ENCODE measurements at regions not wholly inside any gene's neighbourhood (a gene's known extent, or its start where the extent isn't known, plus 50 kb on each side); places are given as distances from the start of the nearest gene placed in this dataset.

DNA sequence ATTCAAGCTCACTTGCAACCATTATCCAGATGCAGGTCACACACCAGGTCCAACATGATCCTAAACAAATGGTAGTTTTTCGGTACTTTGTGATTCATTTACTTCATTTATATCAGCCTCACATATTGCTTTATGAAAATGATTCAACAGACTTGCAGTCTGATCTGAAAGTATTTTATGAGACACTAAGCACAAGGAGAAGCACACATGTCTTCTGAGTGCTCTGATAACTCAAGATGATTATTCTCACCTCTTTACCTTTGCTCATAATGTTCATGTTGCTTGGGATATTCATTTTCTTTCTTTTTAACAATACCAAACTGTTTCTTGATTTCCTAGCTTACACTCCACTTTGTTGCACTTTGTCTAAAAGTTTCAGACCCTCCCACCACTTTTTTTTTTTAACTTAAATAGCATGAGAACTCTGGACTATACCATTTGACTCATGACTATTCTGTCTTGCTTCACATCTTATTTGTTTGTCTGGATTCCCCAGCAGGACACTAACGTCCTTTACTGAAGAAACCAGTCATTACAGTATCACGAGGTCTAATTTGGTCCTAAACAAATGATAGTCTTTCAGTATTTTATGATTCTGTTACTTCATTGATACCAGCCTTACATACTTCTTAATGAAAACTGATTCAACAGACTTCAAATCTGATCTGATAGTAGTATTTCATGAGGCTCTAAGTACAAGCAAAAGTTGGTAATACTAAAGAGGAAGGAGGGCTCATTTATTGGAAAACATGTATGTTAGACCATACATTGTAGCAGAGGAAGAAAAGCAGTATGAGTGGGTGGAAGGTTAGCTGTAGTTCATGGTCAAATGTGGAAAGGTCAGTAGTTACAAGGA is 171.8 kb upstream of the AHR start:
- peaks cover 2% of the 10 kb centered on the region for H3K9me3 Mint-ChIP-seq (ENCODE audit: low read depth)
- CTCF ChIA-PET = no interaction called here
- ATAC-seq (no peak), DNase-seq (no peak)
- peaks cover 6% of the 10 kb centered on the region for H3K36me3 Mint-ChIP-seq
- no peak overlapping the region for H3K4me3 Mint-ChIP-seq
- H3K27ac Mint-ChIP-seq = no peak overlapping the region
- peaks cover 30% of the 10 kb centered on the region for H3K4me1 Mint-ChIP-seq
- H3K27me3 Mint-ChIP-seq = no peaks in the 10 kb centered on the region

- CTCF ChIA-PET = interaction anchor here (1.0 to 1.2 kb wide), 2 partner anchors 9 to 12 kb away, joined by 3 to 4 read pairs; no protein-coding TSS in a partner anchor
Measured at GRCh38 chr7:17129218-17129617, 169.2 kb upstream of the AHR start.

GRCh38 chr7:17130281-17131059 is 168.0 kb upstream of the AHR start:
- Mint-ChIP-seq H3K36me3 (peaks cover 11% of the 10 kb centered on the region), H3K9me3 (ENCODE audit: low read depth) (peaks cover 2% of the 10 kb centered on the region), H3K27me3 (no peaks in the 10 kb centered on the region), H3K27ac (no peak overlapping the region), H3K4me1 (peaks cover 44% of the 10 kb centered on the region), H3K4me3 (no peak overlapping the region)
- ATAC-seq (no peak), DNase-seq (no peak)
- CTCF ChIA-PET = interaction anchor here (0.9 to 1.2 kb wide), 3 partner anchors 8 to 72 kb away, joined by 3 to 4 read pairs (median 3); no protein-coding TSS in a partner anchor

More at GRCh38 chr7:17129218-17129617, 169.2 kb upstream of the AHR start:
- Mint-ChIP-seq H3K36me3 (peaks cover 11% of the 10 kb centered on the region), H3K9me3 (ENCODE audit: low read depth) (peaks cover 2% of the 10 kb centered on the region), H3K4me3 (no peak overlapping the region), H3K27ac (no peak overlapping the region), H3K4me1 (peaks cover 31% of the 10 kb centered on the region), H3K27me3 (no peaks in the 10 kb centered on the region)
- DNase-seq = no peak
- ATAC-seq = no peak

DNA sequence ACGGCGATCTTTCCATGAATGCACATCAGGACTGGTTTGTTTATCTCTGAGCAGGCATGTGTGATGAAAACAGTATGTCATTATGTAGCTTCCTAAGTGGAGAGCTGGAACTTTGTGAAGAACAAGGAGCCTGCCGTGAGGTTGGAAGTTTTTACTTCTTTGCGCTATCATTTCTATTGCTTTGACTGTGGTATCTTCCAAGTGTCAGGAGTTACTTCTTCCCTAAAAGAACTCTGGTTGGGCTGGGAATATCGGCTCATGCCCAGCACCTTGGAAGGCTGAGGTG is 167.4 kb upstream of the AHR start:
- CTCF ChIA-PET = interaction anchor here (0.9 kb wide), 1 partner anchor 72 kb away, joined by 3 read pairs; no protein-coding TSS in a partner anchor
- Mint-ChIP-seq H3K4me1 (peaks cover 46% of the 10 kb centered on the region), H3K27me3 (no peaks in the 10 kb centered on the region), H3K9me3 (ENCODE audit: low read depth) (peaks cover 2% of the 10 kb centered on the region), H3K36me3 (peaks cover 10% of the 10 kb centered on the region), H3K27ac (no peak overlapping the region), H3K4me3 (no peak overlapping the region)
- no peak for DNase-seq
- no peak for ATAC-seq

DNA sequence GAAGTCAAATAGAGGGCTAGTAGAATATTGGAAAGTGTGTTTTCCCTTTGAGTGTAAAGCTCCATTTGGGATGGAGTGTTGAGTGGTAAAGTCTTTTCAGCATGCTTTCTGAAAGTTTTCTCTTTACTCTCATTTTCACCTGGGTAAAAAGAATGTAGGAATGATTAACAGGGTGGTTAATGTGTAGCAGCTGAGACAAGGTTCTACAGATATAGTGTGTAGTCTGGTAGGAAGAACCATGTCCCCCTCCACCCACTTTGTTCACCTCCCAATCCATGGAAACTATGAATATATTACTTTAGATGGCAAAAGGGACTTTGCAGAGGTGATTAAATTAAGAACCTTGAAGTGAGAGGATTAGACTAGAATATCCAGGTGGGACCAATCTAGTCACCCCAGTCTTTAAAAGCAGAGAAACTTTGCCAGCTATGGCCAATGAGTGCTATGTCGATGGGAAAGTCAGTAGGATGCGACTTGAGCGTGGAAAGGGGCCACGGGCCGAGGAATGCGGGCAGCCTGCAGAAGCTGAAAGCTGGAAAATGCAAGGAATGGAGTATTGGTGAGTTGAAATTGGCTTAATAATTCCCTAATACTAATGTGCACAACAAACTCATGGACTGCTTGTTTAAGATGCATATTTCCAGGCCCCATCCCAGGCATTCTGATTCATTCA is 166.3 kb upstream of the AHR start:
- no peak overlapping the region for H3K27ac Mint-ChIP-seq
- H3K4me1 Mint-ChIP-seq = peaks cover 44% of the 10 kb centered on the region
- no peaks in the 10 kb centered on the region for H3K27me3 Mint-ChIP-seq
- DNase-seq (no peak), ATAC-seq (no peak)
- H3K4me3 Mint-ChIP-seq = no peak overlapping the region
- peaks cover 2% of the 10 kb centered on the region for H3K9me3 Mint-ChIP-seq (ENCODE audit: low read depth)
- H3K36me3 Mint-ChIP-seq = peaks cover 10% of the 10 kb centered on the region
- CTCF ChIA-PET = no interaction called here

DNA sequence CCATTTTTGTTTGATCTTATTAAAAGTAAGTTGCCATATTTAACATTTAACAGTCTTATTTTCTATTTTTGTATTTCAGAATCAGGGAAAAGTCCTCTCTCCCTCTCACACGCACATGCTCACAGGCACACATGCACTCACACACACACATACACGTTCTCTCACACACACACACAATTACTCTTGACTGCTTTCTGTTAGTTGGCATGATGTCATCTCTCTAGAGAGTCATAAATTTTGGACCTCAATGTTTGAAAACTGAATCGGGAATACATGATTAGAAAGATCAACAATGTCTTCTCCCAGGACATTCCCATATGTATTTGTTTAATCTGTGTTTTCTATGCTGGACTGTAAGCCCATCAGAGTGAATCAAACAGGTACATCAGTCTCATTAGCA is 165.7 kb upstream of the AHR start:
- peaks cover 41% of the 10 kb centered on the region for H3K4me1 Mint-ChIP-seq
- no peak overlapping the region for H3K27ac Mint-ChIP-seq
- H3K36me3 Mint-ChIP-seq = peaks cover 10% of the 10 kb centered on the region
- CTCF ChIA-PET = no interaction called here
- no peaks in the 10 kb centered on the region for H3K27me3 Mint-ChIP-seq
- no peak overlapping the region for H3K4me3 Mint-ChIP-seq
- no peak for ATAC-seq
- peaks cover under 1% of the 10 kb centered on the region for H3K9me3 Mint-ChIP-seq (ENCODE audit: low read depth)
- no peak for DNase-seq

DNA sequence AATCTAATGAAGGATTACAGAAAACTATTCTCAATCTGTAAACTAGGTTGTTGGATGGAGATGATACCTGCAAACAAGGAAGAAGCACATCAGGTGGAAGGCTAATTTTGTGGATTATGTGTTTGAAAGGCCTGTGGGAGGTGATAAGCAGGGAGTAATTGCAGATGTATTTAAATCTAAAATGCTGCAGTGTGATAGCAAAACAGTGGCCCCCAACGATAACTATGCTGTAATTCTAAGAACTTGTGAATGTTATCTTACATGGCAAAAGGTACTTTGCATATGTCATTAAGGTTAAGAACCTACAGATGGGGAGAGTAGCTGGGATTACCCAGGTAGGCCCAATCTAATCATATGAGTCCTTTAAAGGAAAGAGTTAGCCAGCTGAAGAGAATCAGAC is 164.5 kb upstream of the AHR start:
- Mint-ChIP-seq H3K4me3 (no peak overlapping the region), H3K36me3 (peaks cover 12% of the 10 kb centered on the region), H3K27me3 (no peaks in the 10 kb centered on the region), H3K9me3 (ENCODE audit: low read depth) (no peaks in the 10 kb centered on the region), H3K27ac (no peak overlapping the region), H3K4me1 (peaks cover 49% of the 10 kb centered on the region)
- DNase-seq = no peak
- CTCF ChIA-PET = no interaction called here
- ATAC-seq = no peak

DNA sequence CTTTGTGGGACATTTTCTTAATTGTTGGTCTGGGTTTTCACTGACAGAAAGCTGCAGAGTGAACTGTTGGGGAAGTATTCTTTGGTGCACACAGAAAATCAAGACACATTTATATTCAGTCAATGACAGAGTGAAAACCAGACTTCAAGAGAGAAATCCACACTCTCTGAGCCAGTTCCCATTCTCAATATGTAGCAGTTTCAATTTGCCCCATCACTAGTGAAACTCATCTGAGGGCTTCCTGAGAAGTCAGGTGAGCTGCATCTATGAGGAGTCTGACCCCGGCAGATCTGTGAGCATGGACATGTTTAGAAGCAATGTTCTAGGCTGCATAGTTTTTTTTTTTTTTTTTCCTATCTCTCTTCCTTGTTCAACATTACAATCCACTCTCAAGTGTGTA is 163.7 kb upstream of the AHR start:
- H3K27ac Mint-ChIP-seq = peak overlapping the region; percentile 54
- ATAC-seq (peak; percentile 45), DNase-seq (no peak)
- H3K36me3 Mint-ChIP-seq = peaks cover 12% of the 10 kb centered on the region
- no peaks in the 10 kb centered on the region for H3K9me3 Mint-ChIP-seq (ENCODE audit: low read depth)
- CTCF ChIA-PET = interaction anchor here (0.7 kb wide), 1 partner anchor 147 kb away, joined by 4 read pairs; no protein-coding TSS in a partner anchor
- peaks cover 57% of the 10 kb centered on the region for H3K4me1 Mint-ChIP-seq
- no peaks in the 10 kb centered on the region for H3K27me3 Mint-ChIP-seq
- no peak overlapping the region for H3K4me3 Mint-ChIP-seq

DNA sequence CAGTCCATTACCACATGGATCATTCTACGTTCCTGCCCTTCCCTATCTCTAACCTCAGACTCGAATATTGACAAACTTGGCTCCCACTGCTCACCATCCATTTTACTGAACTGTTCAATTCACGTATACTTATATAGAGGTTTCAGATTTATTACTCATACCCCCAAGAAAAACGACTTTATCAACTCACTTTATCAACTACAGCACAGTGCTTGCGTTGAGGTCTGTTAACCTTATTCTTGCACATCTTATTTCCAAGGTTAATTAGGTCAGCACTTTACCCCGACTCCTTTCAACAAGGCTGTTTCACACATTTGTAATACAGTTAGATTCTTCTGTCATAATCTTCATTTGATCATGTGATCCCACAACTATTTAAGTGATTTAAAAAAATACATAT is 162.3 kb upstream of the AHR start:
- Mint-ChIP-seq H3K27ac (peak overlapping the region; percentile 19), H3K27me3 (no peaks in the 10 kb centered on the region), H3K4me1 (peaks cover 56% of the 10 kb centered on the region), H3K4me3 (no peak overlapping the region), H3K9me3 (ENCODE audit: low read depth) (no peaks in the 10 kb centered on the region), H3K36me3 (peaks cover 12% of the 10 kb centered on the region)
- CTCF ChIA-PET = no interaction called here
- ATAC-seq = no peak
- no peak for DNase-seq

DNA sequence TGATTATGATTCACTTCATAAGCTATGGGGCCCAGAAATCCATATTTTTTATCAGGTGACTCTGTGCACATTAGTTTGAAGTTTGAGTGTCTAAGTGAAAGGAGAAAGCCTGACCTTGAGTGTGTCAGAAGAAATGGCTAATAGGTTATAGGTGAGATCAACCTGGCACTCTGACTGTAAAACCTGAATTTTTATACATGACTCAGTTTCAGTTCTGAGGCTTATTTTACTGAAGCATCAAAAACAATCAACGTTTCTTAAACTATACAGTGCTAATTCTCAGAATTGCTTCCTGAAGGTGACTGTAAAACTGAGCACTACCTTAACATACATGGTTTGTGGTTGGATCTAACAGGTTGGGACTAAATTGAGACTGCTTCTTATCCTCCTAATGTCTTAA is 159.4 kb upstream of the AHR start:
- ATAC-seq (peak; percentile 84), DNase-seq (no peak)
- Mint-ChIP-seq H3K9me3 (ENCODE audit: low read depth) (no peaks in the 10 kb centered on the region), H3K27me3 (no peaks in the 10 kb centered on the region), H3K36me3 (peaks cover 8% of the 10 kb centered on the region), H3K4me3 (peak overlapping the region; percentile 42), H3K27ac (peak overlapping the region; percentile 94), H3K4me1 (peaks cover 69% of the 10 kb centered on the region)
- CTCF ChIA-PET = interaction anchor here (1.0 to 1.2 kb wide), 2 partner anchors 9 to 161 kb away, joined by 3 read pairs; no protein-coding TSS in a partner anchor

GRCh38 chr7:17140406-17140805 is 158.0 kb upstream of the AHR start:
- Mint-ChIP-seq H3K36me3 (peaks cover 8% of the 10 kb centered on the region), H3K27ac (peak overlapping the region; percentile 94), H3K4me3 (no peak overlapping the region), H3K9me3 (ENCODE audit: low read depth) (no peaks in the 10 kb centered on the region), H3K27me3 (no peaks in the 10 kb centered on the region), H3K4me1 (peaks cover 64% of the 10 kb centered on the region)
- no peak for ATAC-seq
- CTCF ChIA-PET = interaction anchor here (1.0 to 1.2 kb wide), 2 partner anchors 79 to 159 kb away, joined by 3 read pairs; no protein-coding TSS in a partner anchor
- no peak for DNase-seq

- ATAC-seq (no peak), DNase-seq (no peak)
- CTCF ChIA-PET = interaction anchor here (0.7 to 1.8 kb wide), 4 partner anchors 73 to 160 kb away, joined by 3 to 5 read pairs (median 4); no protein-coding TSS in a partner anchor
- Mint-ChIP-seq H3K4me1 (peaks cover 53% of the 10 kb centered on the region), H3K9me3 (ENCODE audit: low read depth) (no peaks in the 10 kb centered on the region), H3K4me3 (peak overlapping the region; percentile 58), H3K27me3 (peaks cover 2% of the 10 kb centered on the region), H3K36me3 (peaks cover 2% of the 10 kb centered on the region), H3K27ac (peak overlapping the region; percentile 83)
Measured at GRCh38 chr7:17142831-17143541, 155.5 kb upstream of the AHR start.

GRCh38 chr7:17144322-17144721 is 154.1 kb upstream of the AHR start:
- H3K27me3 Mint-ChIP-seq = peaks cover 2% of the 10 kb centered on the region
- H3K36me3 Mint-ChIP-seq = peaks cover 2% of the 10 kb centered on the region
- ATAC-seq (peak; percentile 88), DNase-seq (peak; percentile 84)
- peak overlapping the region; percentile 66 for H3K27ac Mint-ChIP-seq
- CTCF ChIA-PET = interaction anchor here (0.9 kb wide), 1 partner anchor 161 kb away, joined by 3 read pairs; no protein-coding TSS in a partner anchor
- no peaks in the 10 kb centered on the region for H3K9me3 Mint-ChIP-seq (ENCODE audit: low read depth)
- H3K4me3 Mint-ChIP-seq = peak overlapping the region; percentile 29
- peaks cover 41% of the 10 kb centered on the region for H3K4me1 Mint-ChIP-seq

All from activated CD8-positive, alpha-beta memory T cell treated with anti-CD3 and anti-CD28 coated beads, Interleukin-2, amount 10 ng/mL, durations not matched to agents 7 days and 5 days (primary cell).